Right cardiac atrium (tissue), 5 donors: ENCODE measurements at regions not wholly inside any gene's neighbourhood (a gene's known extent, or its start where the extent isn't known, plus 50 kb on each side); places are given as distances from the start of the nearest gene placed in this dataset.

Experiments used
- ATAC-seq, 2 donors: fragments of 200-7000 bp; cut with Tn5 transposase; one replicate each; pipeline versions ENCODE4 v1.8.0 to v1.9.1; 2020; ENCODE audit warnings: moderate library complexity in 2 of 2, mild to moderate bottlenecking in 1 of 2
- DNase-seq, 3 donors: peaks; one replicate each; pipeline ENCODE4 v3.0.0-alpha.2; 2020
- H3K27ac ChIP-seq: one replicate; pipeline ENCODE4 v1.5.1; 2013; ENCODE audit warnings: mild to moderate bottlenecking, low read length, control low read depth, moderate library complexity
- H3K27me3 ChIP-seq: one replicate; pipeline ENCODE4 v1.6.1; 2013; ENCODE audit not compliant: control insufficient read depth, insufficient read depth
- H3K4me1 ChIP-seq: one replicate; pipeline ENCODE4 v1.6.1; 2013; ENCODE audit warnings: low read length; ENCODE audit not compliant: control insufficient read depth, insufficient read depth
- H3K4me3 ChIP-seq: one replicate; pipeline ENCODE4 v1.5.1; 2013; ENCODE audit warnings: low read length, control low read depth
- H3K9me3 ChIP-seq: one replicate; pipeline ENCODE4 v1.6.1; 2013; ENCODE audit warnings: low read length; ENCODE audit not compliant: control insufficient read depth
- WGBS: extraction: QIAGEN DNeasy Blood & Tissue Kit; methylation state at CpG from one replicate; pipeline ENCODE4 v1.1.7; 2013; 5-methylcytosine and 5-hydroxymethylcytosine counted together
- intact Hi-C, 4 donors: fragments of 100-400 bp; cut with DNase I; formaldehyde crosslinking; loops; one replicate each; pipeline versions ENCODE4 v1.11.0 to v1.14.0; 2022 to 2023
- donor health status: healthy with polysubstance abuse.
- donor health status: DM: no; HTN: yes; CAD: no.
- donor health status: DM: no; HTN: no; CAD: no.
- donor health status: DM: no; HTN: yes; CAD: no; lungs with severe emphysema.
- donor health status: DM: yes; HTN: yes; CAD: no.

- Histone ChIP-seq H3K9me3 (no peaks in the 10 kb centered on the region), H3K4me1 (no peaks in the 10 kb centered on the region), H3K4me3 (no peak overlapping the region), H3K27me3 (no peaks in the 10 kb centered on the region), H3K27ac (no peak overlapping the region)
- ATAC-seq (no peak), DNase-seq (no peak)
- intact Hi-C loops, result no loop called here
- 88% methylated on average over 2 of the region's 2 CpGs for WGBS
Measured at GRCh38 chr7:45486575-45486974, 87.6 kb upstream of the ADCY1 start.

- no peak for ATAC-seq
Measured at GRCh38 chr7:45494885-45495284, 79.3 kb upstream of the ADCY1 start.

GRCh38 chr7:45495618-45496017, 78.5 kb upstream of the ADCY1 start:
- Histone ChIP-seq H3K4me1 (no peaks in the 10 kb centered on the region), H3K4me3 (no peak overlapping the region), H3K27ac (no peak overlapping the region), H3K27me3 (no peaks in the 10 kb centered on the region), H3K9me3 (no peaks in the 10 kb centered on the region)
- WGBS, result 87% methylated on average over 3 of the region's 3 CpGs
- intact Hi-C loops, result no loop called here
- no peak for DNase-seq
- no peak for ATAC-seq

More at GRCh38 chr7:45494885-45495284, 79.3 kb upstream of the ADCY1 start:
- H3K9me3 ChIP-seq, result no peaks in the 10 kb centered on the region
- 52% methylated on average over 7 of the region's 7 CpGs for WGBS
- DNase-seq, result no peak
- H3K4me1 ChIP-seq, result no peaks in the 10 kb centered on the region
- no peak overlapping the region for H3K4me3 ChIP-seq
- H3K27me3 ChIP-seq, result no peaks in the 10 kb centered on the region
- H3K27ac ChIP-seq, result no peak overlapping the region
- intact Hi-C loops, result no loop called here

- Histone ChIP-seq H3K4me1 (no peaks in the 10 kb centered on the region), H3K4me3 (no peak overlapping the region), H3K27ac (no peak overlapping the region), H3K27me3 (no peaks in the 10 kb centered on the region), H3K9me3 (peaks cover 2% of the 10 kb centered on the region)
- 73% methylated on average over 2 of the region's 2 CpGs for whole genome bisulfite sequencing
- intact Hi-C loops, result no loop called here
- ATAC-seq, result no peak
- no peak for DNase-seq
Measured at GRCh38 chr7:45500257-45500656, 73.9 kb upstream of the ADCY1 start.

GRCh38 chr7:45501791-45502190, 72.4 kb upstream of the ADCY1 start:
- Histone ChIP-seq H3K4me1 (no peaks in the 10 kb centered on the region), H3K4me3 (no peak overlapping the region), H3K27me3 (no peaks in the 10 kb centered on the region), H3K27ac (no peak overlapping the region), H3K9me3 (peaks cover 4% of the 10 kb centered on the region)
- 47% methylated on average over 2 of the region's 2 CpGs for WGBS
- intact Hi-C loops, result no loop called here
- ATAC-seq (no peak), DNase-seq (no peak)

- Histone ChIP-seq H3K27ac (no peak overlapping the region), H3K4me1 (no peaks in the 10 kb centered on the region), H3K27me3 (no peaks in the 10 kb centered on the region), H3K9me3 (peaks cover 4% of the 10 kb centered on the region), H3K4me3 (no peak overlapping the region)
- no peak for ATAC-seq
- 70% methylated on average over 1 of the region's 1 CpG for WGBS
- intact Hi-C loops, result no loop called here
- DNase-seq, result no peak
Measured at GRCh38 chr7:45506059-45506458, 68.1 kb upstream of the ADCY1 start.

- ATAC-seq (no peak), DNase-seq (no peak)
- Histone ChIP-seq H3K27ac (no peak overlapping the region), H3K27me3 (no peaks in the 10 kb centered on the region), H3K9me3 (peaks cover 4% of the 10 kb centered on the region), H3K4me3 (no peak overlapping the region), H3K4me1 (no peaks in the 10 kb centered on the region)
- intact Hi-C loops, result no loop called here
- WGBS, result 46% methylated on average over 2 of the region's 2 CpGs
Measured at GRCh38 chr7:45509222-45509621, 64.9 kb upstream of the ADCY1 start.

GRCh38 chr7:45511721-45512597, 62.2 kb upstream of the ADCY1 start:
- no peaks in the 10 kb centered on the region for H3K9me3 ChIP-seq
- no peak overlapping the region for H3K27ac ChIP-seq
- intact Hi-C loops, result no loop called here
- no peaks in the 10 kb centered on the region for H3K4me1 ChIP-seq
- ATAC-seq, result no peak
- H3K4me3 ChIP-seq, result no peak overlapping the region
- WGBS, result 80% methylated on average over 7 of the region's 7 CpGs
- no peak for DNase-seq
- no peaks in the 10 kb centered on the region for H3K27me3 ChIP-seq

GRCh38 chr7:45514944-45515343, 59.2 kb upstream of the ADCY1 start:
- no peak overlapping the region for H3K27ac ChIP-seq
- 63% methylated on average over 4 of the region's 4 CpGs for WGBS
- DNase-seq, result no peak

GRCh38 chr7:45515346-45515745, 58.8 kb upstream of the ADCY1 start:
- intact Hi-C loops, result no loop called here
- H3K27me3 ChIP-seq, result no peaks in the 10 kb centered on the region
- ATAC-seq, result no peak
- no peaks in the 10 kb centered on the region for H3K9me3 ChIP-seq
- H3K4me1 ChIP-seq, result no peaks in the 10 kb centered on the region
- no peak for DNase-seq
- H3K4me3 ChIP-seq, result no peak overlapping the region
- no peak overlapping the region for H3K27ac ChIP-seq

More at GRCh38 chr7:45514944-45515343, 59.2 kb upstream of the ADCY1 start:
- no peaks in the 10 kb centered on the region for H3K27me3 ChIP-seq
- intact Hi-C loops, result no loop called here
- H3K4me1 ChIP-seq, result no peaks in the 10 kb centered on the region
- no peak for ATAC-seq
- H3K9me3 ChIP-seq, result no peaks in the 10 kb centered on the region
- no peak overlapping the region for H3K4me3 ChIP-seq
